Anterior cingulate cortex (tissue), 58 donors: ENCODE measurements at regions not wholly inside any gene's neighbourhood (a gene's known extent, or its start where the extent isn't known, plus 50 kb on each side); places are given as distances from the start of the nearest gene placed in this dataset.
A peak's percentile ranks its signal among the peaks of the same experiment; 100 is the strongest.

Experiments used
- DNase-seq, 58 donors: peaks; one replicate each; lab custom pipeline; 2025; lab: John Stamatoyannopoulos, UW

GRCh38 chr20:24880356-24880755 is 68.7 kb upstream of the CST7 start:
- peak in 3 of 58 donors; percentile 11 to 29 (median 28) for DNase-seq

- DNase-seq: no peak
Measured at GRCh38 chr20:24890286-24890685, 58.8 kb upstream of the CST7 start.

- DNase-seq: no peak
Measured at GRCh38 chr20:24891546-24892393, 57.3 kb upstream of the CST7 start.

- DNase-seq: no peak
Measured at GRCh38 chr20:24892522-24892921, 56.5 kb upstream of the CST7 start.

- no peak for DNase-seq
Measured at GRCh38 chr20:24892931-24893330, 56.1 kb upstream of the CST7 start.

- DNase-seq: no peak
Measured at GRCh38 chr20:24894488-24894887, 54.6 kb upstream of the CST7 start.

GRCh38 chr20:24894967-24895366 is 54.1 kb upstream of the CST7 start:
- DNase-seq: no peak

GRCh38 chr20:24895431-24895830 is 53.6 kb upstream of the CST7 start:
- no peak for DNase-seq

- no peak for DNase-seq
Measured at GRCh38 chr20:24895898-24896658, 53.0 kb upstream of the CST7 start.

- no peak for DNase-seq
Measured at GRCh38 chr20:24896984-24897383, 52.1 kb upstream of the CST7 start.

- DNase-seq: no peak
Measured at GRCh38 chr20:24897974-24898373, 51.1 kb upstream of the CST7 start.

GRCh38 chr20:24899153-24899552 is 49.9 kb upstream of the CST7 start:
- DNase-seq: no peak
